HG02571 (cell line): ENCODE measurements at regions not wholly inside any gene's neighbourhood (a gene's known extent, or its start where the extent isn't known, plus 50 kb on each side); places are given as distances from the start of the nearest gene placed in this dataset.

Experiments used
- ATAC-seq: cut with Tn5 transposase; IDR thresholded peaks from one replicate; pipeline ENCODE4 v1.9.1; 2021; ENCODE audit warnings: mild to moderate bottlenecking, moderate library complexity; ENCODE audit not compliant: unreplicated experiment

- no peak for ATAC-seq
Observed at GRCh38 chr1:29475326-29475725, 239.0 kb downstream of the PTPRU start.

GRCh38 chr1:29474274-29475244 is 238.2 kb downstream of the PTPRU start:
- ATAC-seq = no peak

GRCh38 chr1:29473161-29473855 is 237.0 kb downstream of the PTPRU start:
- no peak for ATAC-seq

GRCh38 chr1:29471487-29472313 is 235.4 kb downstream of the PTPRU start:
- ATAC-seq = no peak

GRCh38 chr1:29470788-29471119 is 234.4 kb downstream of the PTPRU start:
- no peak for ATAC-seq

- ATAC-seq = no peak
Observed at GRCh38 chr1:29470087-29470787, 233.9 kb downstream of the PTPRU start.

- no peak for ATAC-seq
Observed at GRCh38 chr1:29469457-29469856, 233.1 kb downstream of the PTPRU start.

- ATAC-seq = no peak
Observed at GRCh38 chr1:29467989-29468900, 231.9 kb downstream of the PTPRU start.

- ATAC-seq = no peak
Observed at GRCh38 chr1:29466258-29466657, 229.9 kb downstream of the PTPRU start.

GRCh38 chr1:29465755-29466154 is 229.4 kb downstream of the PTPRU start:
- ATAC-seq = no peak

GRCh38 chr1:29462096-29462495 is 225.8 kb downstream of the PTPRU start:
- no peak for ATAC-seq

GRCh38 chr1:29461115-29461739 is 224.9 kb downstream of the PTPRU start:
- ATAC-seq = no peak

- ATAC-seq = no peak
Observed at GRCh38 chr1:29460694-29461093, 224.4 kb downstream of the PTPRU start.

- no peak for ATAC-seq
Observed at GRCh38 chr1:29460041-29460610, 223.8 kb downstream of the PTPRU start.

GRCh38 chr1:29459620-29459945 is 223.3 kb downstream of the PTPRU start:
- no peak for ATAC-seq

- no peak for ATAC-seq
Observed at GRCh38 chr1:29458737-29459619, 222.7 kb downstream of the PTPRU start.

GRCh38 chr1:29457496-29458368 is 221.4 kb downstream of the PTPRU start:
- ATAC-seq = no peak
